VCaP (cell line): ENCODE measurements at regions not wholly inside any gene's neighbourhood (a gene's known extent, or its start where the extent isn't known, plus 50 kb on each side); places are given as distances from the start of the nearest gene placed in this dataset.

Experiments
- H3K27ac ChIP-seq: fragments of 450-650 bp; 2 replicates; pipeline ENCODE4 v1.5.1; 2017
- TF ChIP-seq, protein P1 (sequence below): fragments of 450-650 bp; conservative IDR thresholded peaks from 2 replicates; pipeline ENCODE4 v1.5.1; 2017; ENCODE audit warnings: mild to moderate bottlenecking, moderate library complexity

DNA sequence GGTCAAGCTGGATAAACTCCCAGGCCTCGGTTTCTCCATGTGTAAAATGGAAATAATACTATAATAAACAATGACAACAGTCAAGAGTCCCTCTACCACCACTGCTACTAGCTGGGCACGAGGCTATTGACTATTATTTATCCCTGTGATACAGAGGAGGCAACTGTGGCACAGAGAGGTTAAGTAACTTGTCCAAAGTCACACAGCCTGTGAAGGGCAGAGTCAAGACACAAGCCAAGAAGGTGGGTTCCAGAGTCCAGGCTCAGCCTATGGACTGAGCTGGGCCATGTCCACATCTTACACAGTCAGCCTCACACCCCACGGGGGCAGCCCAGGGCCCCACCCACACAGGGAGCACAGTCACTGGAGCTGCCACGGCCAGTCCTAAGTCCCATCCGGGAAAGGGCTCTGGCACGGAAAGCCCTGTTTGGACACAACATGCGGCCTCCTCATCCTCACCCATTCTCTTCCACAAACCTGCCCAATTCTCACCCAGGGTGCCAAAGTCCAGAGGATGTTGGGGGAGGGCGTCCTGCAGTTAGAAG is 384.0 kb downstream of the SHANK2 start:
- TF ChIP-seq, protein P1, sequence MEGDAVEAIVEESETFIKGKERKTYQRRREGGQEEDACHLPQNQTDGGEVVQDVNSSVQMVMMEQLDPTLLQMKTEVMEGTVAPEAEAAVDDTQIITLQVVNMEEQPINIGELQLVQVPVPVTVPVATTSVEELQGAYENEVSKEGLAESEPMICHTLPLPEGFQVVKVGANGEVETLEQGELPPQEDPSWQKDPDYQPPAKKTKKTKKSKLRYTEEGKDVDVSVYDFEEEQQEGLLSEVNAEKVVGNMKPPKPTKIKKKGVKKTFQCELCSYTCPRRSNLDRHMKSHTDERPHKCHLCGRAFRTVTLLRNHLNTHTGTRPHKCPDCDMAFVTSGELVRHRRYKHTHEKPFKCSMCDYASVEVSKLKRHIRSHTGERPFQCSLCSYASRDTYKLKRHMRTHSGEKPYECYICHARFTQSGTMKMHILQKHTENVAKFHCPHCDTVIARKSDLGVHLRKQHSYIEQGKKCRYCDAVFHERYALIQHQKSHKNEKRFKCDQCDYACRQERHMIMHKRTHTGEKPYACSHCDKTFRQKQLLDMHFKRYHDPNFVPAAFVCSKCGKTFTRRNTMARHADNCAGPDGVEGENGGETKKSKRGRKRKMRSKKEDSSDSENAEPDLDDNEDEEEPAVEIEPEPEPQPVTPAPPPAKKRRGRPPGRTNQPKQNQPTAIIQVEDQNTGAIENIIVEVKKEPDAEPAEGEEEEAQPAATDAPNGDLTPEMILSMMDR, result no peak
- H3K27ac ChIP-seq, result no peak overlapping the region

DNA sequence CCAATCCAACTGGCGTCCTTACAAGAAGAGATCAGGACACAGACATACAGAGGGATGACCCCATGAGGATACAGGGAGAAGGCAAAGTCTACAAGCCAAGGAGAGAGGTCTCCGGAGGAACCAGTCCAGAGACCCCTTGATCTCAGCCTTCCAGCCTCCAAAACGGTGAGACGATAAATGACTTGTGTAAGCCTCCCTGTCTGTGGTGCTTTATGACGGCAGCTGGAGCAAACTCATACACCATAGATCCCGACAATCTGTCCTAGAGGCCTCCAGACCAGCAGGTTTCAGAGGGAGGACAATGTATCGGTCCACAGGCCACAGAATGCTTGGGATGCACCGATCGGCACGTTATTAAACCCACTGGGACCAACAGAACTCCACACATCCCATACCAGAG is 383.3 kb downstream of the SHANK2 start:
- TF ChIP-seq, protein P1, result no peak
- no peak overlapping the region for H3K27ac ChIP-seq

DNA sequence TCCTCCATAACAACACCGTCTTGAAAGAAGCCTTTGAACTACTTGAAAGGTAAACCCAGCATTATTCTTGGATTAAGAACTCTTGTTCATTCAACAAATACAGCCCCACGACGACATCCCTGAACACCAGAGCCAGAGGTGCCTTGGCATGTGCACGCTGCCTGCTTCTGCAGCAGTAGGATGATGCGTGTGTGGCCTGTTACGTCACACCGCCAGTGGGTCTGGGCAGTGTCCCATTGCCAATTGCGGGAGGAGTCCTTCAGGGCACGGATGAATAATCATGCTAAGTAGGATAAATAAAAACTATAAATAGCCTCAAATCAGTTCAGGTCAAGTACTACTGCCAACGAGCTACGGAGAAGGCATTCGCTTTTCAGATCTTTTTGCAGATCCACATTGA is 380.5 kb downstream of the SHANK2 start:
- TF ChIP-seq, protein P1, result no peak
- H3K27ac ChIP-seq, result no peak overlapping the region

DNA sequence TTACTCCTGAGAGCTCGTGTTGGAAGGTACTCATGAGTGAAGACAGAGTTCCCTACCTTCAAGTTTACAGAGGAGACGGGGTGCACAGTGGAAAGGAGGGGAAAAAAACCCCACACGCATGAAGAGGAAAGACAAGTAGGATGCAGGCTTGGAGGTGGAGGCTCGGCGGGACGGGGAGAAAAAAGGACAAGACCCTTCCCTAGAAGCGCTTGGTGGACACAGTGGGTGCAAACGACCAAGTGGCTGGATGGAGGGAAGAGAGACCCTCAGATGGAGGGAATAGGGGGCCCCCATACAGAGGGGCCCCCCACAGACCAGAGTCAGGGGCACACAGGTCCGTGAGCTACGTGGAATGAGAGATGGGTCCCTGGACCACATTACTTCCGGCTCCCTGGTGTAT is 380.1 kb downstream of the SHANK2 start:
- TF ChIP-seq, protein P1, result no peak
- no peak overlapping the region for H3K27ac ChIP-seq

DNA sequence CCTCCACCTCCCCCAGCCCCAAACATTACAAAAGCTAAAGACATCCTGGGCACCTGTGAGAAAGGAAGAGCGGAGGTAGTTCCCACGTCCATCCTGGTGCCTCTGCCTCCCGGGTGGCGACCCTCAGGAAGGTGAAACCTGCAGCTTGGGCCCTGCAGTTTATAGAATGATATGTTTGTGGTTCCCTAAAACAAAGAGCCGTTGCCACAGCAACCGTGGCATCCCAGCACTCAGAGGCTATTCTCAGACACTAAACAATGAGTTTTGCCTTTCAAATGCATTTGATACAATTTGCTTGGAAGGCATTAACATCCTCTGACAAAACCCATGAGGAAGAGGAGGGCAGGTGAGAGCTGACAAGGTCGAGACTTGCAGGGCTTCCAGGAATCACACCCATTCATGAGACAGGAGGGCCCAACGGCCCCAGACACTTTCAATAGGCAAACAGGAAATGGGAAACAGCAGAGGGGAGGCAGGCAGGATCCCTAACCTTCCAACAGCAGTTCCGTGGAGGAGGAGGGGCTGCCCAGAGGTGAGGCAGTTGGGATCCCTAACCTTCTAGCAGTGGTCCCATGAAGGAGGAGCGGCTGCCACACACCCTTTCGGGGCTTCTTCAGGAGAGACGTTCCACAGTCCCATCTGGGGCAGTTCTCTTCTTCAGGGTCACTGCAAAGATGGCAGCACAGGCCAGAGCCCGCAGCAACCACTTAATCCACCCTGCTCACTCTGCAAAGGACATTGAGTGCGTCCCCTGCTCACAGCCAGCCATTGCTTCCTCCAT is 379.2 kb downstream of the SHANK2 start:
- TF ChIP-seq, protein P1, result no peak
- no peak overlapping the region for H3K27ac ChIP-seq

DNA sequence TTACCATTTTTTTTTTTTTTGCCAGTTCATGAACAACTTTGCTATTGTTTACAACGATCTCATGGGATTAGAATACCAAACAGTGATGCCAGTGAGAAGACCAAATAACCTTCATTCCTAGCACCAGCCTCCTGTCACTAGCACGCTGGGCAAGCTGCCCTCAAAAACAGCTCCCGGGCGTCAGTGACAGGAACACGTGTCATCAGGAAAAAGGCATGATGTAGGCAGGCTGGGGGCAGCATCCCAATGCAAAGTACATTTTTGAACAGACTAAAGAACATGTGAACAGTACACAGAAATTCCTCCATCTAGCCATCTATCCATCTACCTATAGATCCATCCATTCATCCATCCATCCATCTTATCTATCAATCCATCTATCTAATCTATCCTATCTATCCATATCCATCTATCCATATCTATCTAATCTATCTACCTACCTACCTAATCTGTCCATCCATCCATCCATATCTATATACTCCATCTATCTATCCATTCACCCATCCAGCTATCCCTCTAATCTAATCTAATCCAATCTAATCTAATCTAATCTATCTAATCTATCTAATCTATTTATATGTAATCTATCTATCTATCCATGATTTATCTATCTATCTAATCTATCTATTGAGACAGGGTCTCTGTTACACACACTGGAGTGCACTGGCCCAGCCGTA is 378.5 kb downstream of the SHANK2 start:
- H3K27ac ChIP-seq, result no peak overlapping the region

DNA sequence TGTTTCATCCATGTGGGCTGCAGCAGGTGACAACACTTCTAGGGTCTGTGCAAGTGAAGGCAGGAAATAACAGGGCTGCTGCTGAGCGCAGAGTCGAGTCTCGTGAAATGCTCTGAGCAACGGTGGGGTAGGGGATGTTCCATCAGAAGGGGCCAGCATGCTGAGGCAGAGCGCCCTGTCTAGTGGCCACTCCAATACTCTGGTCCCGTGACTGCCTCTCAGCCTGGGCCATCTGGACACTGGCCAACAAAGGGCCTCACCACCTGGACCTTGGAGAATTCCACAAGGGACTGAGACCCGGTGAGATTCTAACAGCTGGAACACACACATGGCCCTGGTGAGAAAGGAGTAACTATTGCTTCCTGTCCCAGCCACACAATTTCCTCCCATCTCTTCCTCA is 375.7 kb downstream of the SHANK2 start:
- no peak overlapping the region for H3K27ac ChIP-seq
- TF ChIP-seq, protein P1, result no peak

More for the DNA sequence above, 378.5 kb downstream of the SHANK2 start:
- TF ChIP-seq, protein P1, result no peak
